ENCODE measurements at regions not wholly inside any gene's neighbourhood (a gene's known extent, or its start where the extent isn't known, plus 50 kb on each side); places are given as distances from the start of the nearest gene placed in this dataset.

DNA sequence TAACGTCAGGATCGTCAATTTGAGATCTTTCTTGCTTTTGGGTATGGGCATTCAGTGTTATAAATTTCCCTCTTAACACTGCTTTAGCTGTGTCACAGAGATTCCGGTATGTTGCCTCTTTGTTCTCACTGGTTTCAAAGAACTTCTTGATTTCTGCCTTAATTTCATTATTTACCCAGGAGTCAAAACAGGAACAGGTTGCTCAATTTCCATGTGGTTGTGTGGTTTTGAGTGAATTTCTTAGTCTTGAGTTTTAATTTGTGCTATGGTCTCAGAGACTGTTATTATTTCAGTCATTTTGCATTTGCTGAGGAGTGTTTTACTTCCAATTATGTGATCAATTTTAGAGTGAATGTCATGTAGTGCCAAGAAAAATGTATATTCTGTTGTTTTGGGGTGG is 153.1 kb downstream of the PCDH17 start:
- no peaks in the 10 kb centered on the region for H3K4me1 Mint-ChIP-seq
- H3K4me3 Mint-ChIP-seq, result no peak overlapping the region
- Histone ChIP-seq H3K4me1 (ENCODE audit: control insufficient read depth in 2 of 2, insufficient read depth in 2 of 2, low read length in 2 of 2) (no peaks in the 10 kb centered on the region), H3K27ac (ENCODE audit: low read length in 2 of 2) (no peak overlapping the region), H2AFZ (ENCODE audit: insufficient read depth, low read depth, low read length, poor library complexity, severe bottlenecking) (no peak overlapping the region), H4K20me1 (ENCODE audit: control insufficient read depth, insufficient read depth, low read length, poor library complexity, severe bottlenecking) (no peaks in the 10 kb centered on the region), H3K36me3 (replicated peaks in 1 of 2; ENCODE audit: control extremely low read depth in 1 of 2, control insufficient read depth in 1 of 2, extremely low read depth in 1 of 2, insufficient read depth in 2 of 2, low read length in 1 of 2) (no peaks in the 10 kb centered on the region), H3K79me2 (ENCODE audit: control insufficient read depth, insufficient read depth, low read length) (no peaks in the 10 kb centered on the region), H3K9me3 (ENCODE audit: control extremely low read depth in 1 of 3, control insufficient read depth in 2 of 3, insufficient read depth in 1 of 3, low read length in 2 of 3) (peaks cover 0 to 17% (median 0%) of the 10 kb centered on the region in 3 donors), H3K4me2 (replicated peaks; ENCODE audit: low read depth, low read length, poor library complexity, severe bottlenecking) (no peak overlapping the region), H3K9ac (ENCODE audit: low read length) (no peak overlapping the region), H3K4me3 (ENCODE audit: control extremely low read depth in 1 of 5, extremely low read depth in 1 of 5, insufficient read depth in 1 of 5, low read depth in 2 of 5, low read length in 4 of 5) (no peak overlapping the region), H3K27me3 (replicated peaks in 1 of 4; ENCODE audit: control extremely low read depth in 1 of 4, control insufficient read depth in 3 of 4, insufficient read depth in 4 of 4, low read length in 3 of 4) (no peaks in the 10 kb centered on the region)
- peaks cover 1% of the 10 kb centered on the region for H3K9me3 Mint-ChIP-seq (ENCODE audit: insufficient read depth)
- ChIA-PET POLR2A (no interaction called here), CTCF (no interaction called here)
- DNase-seq, result no peak
- H3K27ac Mint-ChIP-seq, result no peak overlapping the region
- intact Hi-C loops (cut with micrococcal nuclease), result loop anchor here (10.0 kb wide), 1 partner anchor 1200 kb away; no protein-coding TSS in a partner anchor
- no peak for ATAC-seq (ENCODE audit: low read depth)
- H3K27me3 Mint-ChIP-seq, result no peaks in the 10 kb centered on the region
- TF ChIP-seq, protein P1, sequence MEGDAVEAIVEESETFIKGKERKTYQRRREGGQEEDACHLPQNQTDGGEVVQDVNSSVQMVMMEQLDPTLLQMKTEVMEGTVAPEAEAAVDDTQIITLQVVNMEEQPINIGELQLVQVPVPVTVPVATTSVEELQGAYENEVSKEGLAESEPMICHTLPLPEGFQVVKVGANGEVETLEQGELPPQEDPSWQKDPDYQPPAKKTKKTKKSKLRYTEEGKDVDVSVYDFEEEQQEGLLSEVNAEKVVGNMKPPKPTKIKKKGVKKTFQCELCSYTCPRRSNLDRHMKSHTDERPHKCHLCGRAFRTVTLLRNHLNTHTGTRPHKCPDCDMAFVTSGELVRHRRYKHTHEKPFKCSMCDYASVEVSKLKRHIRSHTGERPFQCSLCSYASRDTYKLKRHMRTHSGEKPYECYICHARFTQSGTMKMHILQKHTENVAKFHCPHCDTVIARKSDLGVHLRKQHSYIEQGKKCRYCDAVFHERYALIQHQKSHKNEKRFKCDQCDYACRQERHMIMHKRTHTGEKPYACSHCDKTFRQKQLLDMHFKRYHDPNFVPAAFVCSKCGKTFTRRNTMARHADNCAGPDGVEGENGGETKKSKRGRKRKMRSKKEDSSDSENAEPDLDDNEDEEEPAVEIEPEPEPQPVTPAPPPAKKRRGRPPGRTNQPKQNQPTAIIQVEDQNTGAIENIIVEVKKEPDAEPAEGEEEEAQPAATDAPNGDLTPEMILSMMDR (IDR thresholded peaks at IDR 0.05), result no peak
- TF ChIP-seq EZH2 (IDR thresholded peaks at IDR 0.05; ENCODE audit: borderline replicate concordance, insufficient read depth, low read depth, low read length, poor library complexity, severe bottlenecking), result no peak
- WGBS (ENCODE audit: insufficient coverage), result no CpG with 5 or more reads among the region's 3 CpGs

DNA sequence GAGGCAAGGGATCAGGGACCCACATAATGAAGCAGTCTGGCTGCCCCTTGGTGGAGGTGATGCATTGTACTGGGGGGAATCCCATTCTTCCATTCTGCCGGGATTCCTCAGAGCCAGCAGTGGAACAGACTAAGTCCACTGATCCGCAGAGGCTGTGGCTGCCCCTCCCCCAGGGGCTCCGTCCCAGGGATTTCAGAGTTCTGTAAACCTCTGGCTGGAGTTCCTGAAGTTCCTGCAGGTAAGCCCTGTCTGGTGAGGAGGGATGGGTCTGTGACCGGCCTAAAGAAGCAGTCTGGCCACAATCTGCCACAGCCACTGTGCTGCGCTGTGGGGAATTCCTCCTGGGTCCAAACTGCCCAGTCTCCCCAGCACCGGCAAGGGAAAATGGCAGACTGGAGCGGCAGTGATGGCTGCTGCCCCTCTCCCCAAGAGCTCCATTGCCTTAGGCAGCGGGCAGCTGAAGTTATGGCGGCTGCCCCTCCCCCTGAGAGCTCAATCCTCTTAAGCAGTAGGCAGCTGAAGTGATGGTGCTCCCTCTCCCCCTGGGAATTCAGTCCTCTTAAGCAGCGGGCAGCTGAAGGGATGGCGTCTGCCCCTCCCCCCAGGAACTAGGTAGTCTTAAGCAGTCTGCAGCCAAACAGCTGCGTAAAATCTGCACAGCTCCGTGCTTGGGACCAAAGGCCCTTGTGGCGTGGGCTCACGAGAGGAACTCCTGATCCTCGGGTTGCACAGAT is 155.7 kb downstream of the PCDH17 start:
- no peaks in the 10 kb centered on the region for H3K79me2 ChIP-seq (ENCODE audit: control insufficient read depth, insufficient read depth, low read length)
- H3K27me3 ChIP-seq (replicated peaks in 1 of 4; ENCODE audit: control extremely low read depth in 1 of 4, control insufficient read depth in 3 of 4, insufficient read depth in 4 of 4, low read length in 3 of 4), result no peaks in the 10 kb centered on the region
- H3K4me3 ChIP-seq (ENCODE audit: control extremely low read depth in 1 of 5, extremely low read depth in 1 of 5, insufficient read depth in 1 of 5, low read depth in 2 of 5, low read length in 4 of 5), result no peak overlapping the region
- peaks cover 0 to 17% (median 0%) of the 10 kb centered on the region in 3 donors for H3K9me3 ChIP-seq (ENCODE audit: control extremely low read depth in 1 of 3, control insufficient read depth in 2 of 3, insufficient read depth in 1 of 3, low read length in 2 of 3)
- no peak for ATAC-seq (ENCODE audit: low read depth)
- ChIA-PET POLR2A (no interaction called here), CTCF (no interaction called here)
- intact Hi-C loops (cut with micrococcal nuclease), result loop anchor here (10.0 kb wide), 1 partner anchor 1202 kb away; no protein-coding TSS in a partner anchor
- no peaks in the 10 kb centered on the region for H3K4me1 Mint-ChIP-seq
- H3K4me3 Mint-ChIP-seq, result no peak overlapping the region
- H3K9ac ChIP-seq (ENCODE audit: low read length), result no peak overlapping the region
- H3K27ac Mint-ChIP-seq, result no peak overlapping the region
- no peaks in the 10 kb centered on the region for H3K36me3 ChIP-seq (replicated peaks in 1 of 2; ENCODE audit: control extremely low read depth in 1 of 2, control insufficient read depth in 1 of 2, extremely low read depth in 1 of 2, insufficient read depth in 2 of 2, low read length in 1 of 2)
- no peaks in the 10 kb centered on the region for H4K20me1 ChIP-seq (ENCODE audit: control insufficient read depth, insufficient read depth, low read length, poor library complexity, severe bottlenecking)
- no peak for DNase-seq
- no peak overlapping the region for H2AFZ ChIP-seq (ENCODE audit: insufficient read depth, low read depth, low read length, poor library complexity, severe bottlenecking)
- H3K27me3 Mint-ChIP-seq, result no peaks in the 10 kb centered on the region
- H3K27ac ChIP-seq (ENCODE audit: low read length in 2 of 2), result no peak overlapping the region
- no peaks in the 10 kb centered on the region for H3K4me1 ChIP-seq (ENCODE audit: control insufficient read depth in 2 of 2, insufficient read depth in 2 of 2, low read length in 2 of 2)
- peaks cover 6% of the 10 kb centered on the region for H3K9me3 Mint-ChIP-seq (ENCODE audit: insufficient read depth)
- no peak overlapping the region for H3K4me2 ChIP-seq (replicated peaks; ENCODE audit: low read depth, low read length, poor library complexity, severe bottlenecking)
- TF ChIP-seq, protein P1 (IDR thresholded peaks at IDR 0.05), result no peak
- no peak for TF ChIP-seq EZH2 (IDR thresholded peaks at IDR 0.05; ENCODE audit: borderline replicate concordance, insufficient read depth, low read depth, low read length, poor library complexity, severe bottlenecking)
- 96% methylated on average over 16 of the region's 16 CpGs for WGBS (ENCODE audit: insufficient coverage)
